SU-DHL-6 (cell line): ENCODE measurements at regions not wholly inside any gene's neighbourhood (a gene's known extent, or its start where the extent isn't known, plus 50 kb on each side); places are given as distances from the start of the nearest gene placed in this dataset.

Experiments
- H2AFZ ChIP-seq: fragments of 200-600 bp; sonication (generic); 2 replicates; pipeline ENCODE4 v1.6.1; 2014; ENCODE audit warnings: low read depth, mild to moderate bottlenecking, moderate library complexity, mixed read lengths, antibody characterized with exemption, low read length; ENCODE audit not compliant: severe bottlenecking
- H3F3A ChIP-seq: fragments of 200-600 bp; shearing (Covaris generic); 2 replicates; pipeline ENCODE4 v1.6.0; 2016; ENCODE audit warnings: antibody characterized with exemption, mild to moderate bottlenecking; ENCODE audit not compliant: insufficient read depth
- H3K27ac ChIP-seq: fragments of 200-600 bp; sonication (generic); 2 replicates; pipeline ENCODE4 v1.5.1; 2016; ENCODE audit warnings: low read depth, mild to moderate bottlenecking, low read length, moderate library complexity, mixed read lengths
- H3K27me3 ChIP-seq: fragments of 200-600 bp; sonication (generic), shearing (Covaris generic); 2 replicates; pipeline ENCODE4 v1.6.0; 2014; ENCODE audit warnings: mild to moderate bottlenecking, low read length
- H3K36me3 ChIP-seq: fragments of 200-600 bp; sonication (generic); 2 replicates; pipeline ENCODE4 v1.6.1; 2014; ENCODE audit warnings: mild to moderate bottlenecking, low read length, mixed read lengths
- H3K4me2 ChIP-seq: fragments of 300-600, 200-600 bp; shearing (Covaris generic), sonication (generic); 2 replicates; pipeline ENCODE4 v1.6.0; 2014; ENCODE audit warnings: low read length, low read depth, mild to moderate bottlenecking; ENCODE audit not compliant: poor library complexity, severe bottlenecking
- H3K4me3 ChIP-seq: fragments of 200-600 bp; sonication (generic); 2 replicates; pipeline ENCODE4 v1.5.1; 2014; ENCODE audit warnings: antibody characterized with exemption, low read length, mild to moderate bottlenecking, mixed read lengths; ENCODE audit not compliant: insufficient read depth, poor library complexity, severe bottlenecking
- H3K79me2 ChIP-seq: fragments of 200-600 bp; sonication (generic); 2 replicates; pipeline ENCODE4 v1.6.1; 2014; ENCODE audit warnings: mild to moderate bottlenecking, low read length, moderate library complexity; ENCODE audit not compliant: insufficient read depth
- H3K9ac ChIP-seq: fragments of 200-600 bp; sonication (generic); 2 replicates; pipeline ENCODE4 v1.7.0; 2014; ENCODE audit warnings: mild to moderate bottlenecking, low read length
- H3K9me2 ChIP-seq: fragments of 200-600 bp; sonication (generic); replicated peaks from 2 replicates; pipeline ENCODE4 v1.6.1; 2014; ENCODE audit warnings: low read length; ENCODE audit not compliant: insufficient read depth
- H3K9me3 ChIP-seq: fragments of 200-600 bp; sonication (generic); 2 replicates; pipeline ENCODE4 v1.6.1; 2014; ENCODE audit warnings: low read length, mixed read lengths; ENCODE audit not compliant: insufficient read depth
- H4K20me1 ChIP-seq: fragments of 200-600 bp; sonication (generic); 2 replicates; pipeline ENCODE4 v1.6.1; 2014; ENCODE audit warnings: low read depth, mild to moderate bottlenecking, antibody characterized with exemption, low read length, moderate library complexity, mixed read lengths
- CTCF ChIP-seq: fragments of 200-600 bp; sonication (generic); IDR thresholded peaks from one replicate; pipeline ENCODE4 v1.5.1; 2017; ENCODE audit warnings: antibody characterized with exemption, mild to moderate bottlenecking, low read length, moderate library complexity; ENCODE audit not compliant: insufficient read depth, poor library complexity, severe bottlenecking
- EZH2phosphoT487 ChIP-seq: fragments of 200-600 bp; sonication (generic), shearing (Covaris generic); conservative IDR thresholded peaks from 2 replicates; pipeline ENCODE4 v1.6.1; 2018; ENCODE audit warnings: mild to moderate bottlenecking, antibody characterized with exemption, low read length, moderate library complexity, mixed read lengths

DNA sequence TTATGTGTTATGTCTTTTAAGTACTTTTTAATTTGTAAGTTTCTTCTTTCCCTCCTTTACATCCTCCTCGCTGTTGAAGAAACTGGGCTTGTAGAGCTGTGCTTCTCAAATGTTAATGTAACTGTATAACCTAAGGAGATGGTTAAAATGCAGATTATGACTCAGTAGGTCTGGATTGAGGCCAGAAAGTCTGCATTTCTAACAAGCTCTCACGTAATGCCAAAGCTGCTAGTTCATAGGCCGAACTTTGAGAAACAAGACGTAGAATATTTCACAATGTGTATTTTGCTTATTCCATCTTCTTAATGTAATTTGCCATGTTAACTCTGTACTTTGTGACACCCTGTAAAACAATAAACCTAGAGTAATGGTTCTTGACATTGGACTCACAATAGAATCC lies 193.3 kb upstream of the SYT1 start:
- Histone ChIP-seq H3K27me3 (no peaks in the 10 kb centered on the region), H3K9me2 (no peaks in the 10 kb centered on the region), H3K9me3 (no peaks in the 10 kb centered on the region), H3K4me2 (no peak overlapping the region), H3K27ac (no peak overlapping the region), H4K20me1 (no peaks in the 10 kb centered on the region), H3K79me2 (no peaks in the 10 kb centered on the region), H2AFZ (no peak overlapping the region), H3F3A (no peaks in the 10 kb centered on the region), H3K9ac (no peak overlapping the region), H3K36me3 (no peaks in the 10 kb centered on the region), H3K4me3 (no peak overlapping the region)
- no peak for TF ChIP-seq CTCF
- TF ChIP-seq EZH2phosphoT487: no peak

- Histone ChIP-seq H3K9me2 (no peaks in the 10 kb centered on the region), H3K4me2 (no peak overlapping the region), H4K20me1 (no peaks in the 10 kb centered on the region), H3K9ac (no peak overlapping the region), H3K27me3 (no peaks in the 10 kb centered on the region), H3K27ac (no peak overlapping the region), H3K9me3 (no peaks in the 10 kb centered on the region), H3K79me2 (no peaks in the 10 kb centered on the region), H3F3A (no peaks in the 10 kb centered on the region), H3K4me3 (no peak overlapping the region), H2AFZ (no peak overlapping the region), H3K36me3 (no peaks in the 10 kb centered on the region)
- TF ChIP-seq CTCF: no peak
- TF ChIP-seq EZH2phosphoT487: no peak
Measured at GRCh38 chr12:78672033-78672432, 192.5 kb upstream of the SYT1 start.

DNA sequence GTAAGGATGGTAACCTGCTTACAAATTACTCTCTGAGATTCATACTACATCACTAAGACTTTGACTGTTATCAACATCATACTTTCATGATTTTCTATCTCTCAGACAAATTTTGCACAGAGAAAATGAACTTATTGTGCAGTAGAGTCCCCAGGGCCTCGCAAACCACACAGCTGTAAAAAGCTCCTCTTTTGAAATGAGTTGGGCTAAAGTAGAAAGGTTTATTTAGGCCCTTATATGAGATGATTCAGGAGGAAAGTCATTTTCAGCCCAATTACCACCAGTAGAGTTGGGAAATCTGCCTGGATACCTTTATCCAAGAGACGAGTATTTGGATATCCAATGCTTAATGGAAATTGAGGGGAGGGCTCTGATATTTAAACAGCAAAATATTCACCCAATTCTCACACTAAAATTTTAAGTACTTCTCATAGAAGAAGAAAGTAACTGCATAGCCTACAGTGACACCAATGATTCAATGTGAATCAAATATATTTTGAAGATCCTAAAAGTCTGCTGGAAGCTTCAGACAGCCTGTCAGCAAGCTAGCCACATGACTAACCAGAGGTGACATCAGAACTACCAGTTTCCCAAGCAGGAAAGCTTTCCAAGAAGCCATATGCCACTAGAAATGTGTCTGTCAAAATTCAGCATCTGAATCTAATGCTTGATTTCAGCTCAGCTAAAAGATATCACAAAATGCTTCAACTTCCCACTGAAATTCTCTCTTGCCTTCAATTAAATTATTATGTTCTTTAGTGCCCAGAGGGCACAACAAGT lies 190.1 kb upstream of the SYT1 start:
- Histone ChIP-seq H3K9me2 (no peaks in the 10 kb centered on the region), H3K27me3 (no peaks in the 10 kb centered on the region), H3K27ac (no peak overlapping the region), H3K9ac (no peak overlapping the region), H3F3A (no peaks in the 10 kb centered on the region), H3K4me2 (no peak overlapping the region), H2AFZ (no peak overlapping the region), H3K36me3 (no peaks in the 10 kb centered on the region), H3K4me3 (no peak overlapping the region), H4K20me1 (no peaks in the 10 kb centered on the region), H3K9me3 (no peaks in the 10 kb centered on the region), H3K79me2 (no peaks in the 10 kb centered on the region)
- TF ChIP-seq EZH2phosphoT487 (no peak), CTCF (no peak)
